ENCODE measurements at regions not wholly inside any gene's neighbourhood (a gene's known extent, or its start where the extent isn't known, plus 50 kb on each side); places are given as distances from the start of the nearest gene placed in this dataset.

GRCh38 chr6:160911949-160912348, 79.6 kb upstream of the MAP3K4 start:
- no peak for DNase-seq

DNA sequence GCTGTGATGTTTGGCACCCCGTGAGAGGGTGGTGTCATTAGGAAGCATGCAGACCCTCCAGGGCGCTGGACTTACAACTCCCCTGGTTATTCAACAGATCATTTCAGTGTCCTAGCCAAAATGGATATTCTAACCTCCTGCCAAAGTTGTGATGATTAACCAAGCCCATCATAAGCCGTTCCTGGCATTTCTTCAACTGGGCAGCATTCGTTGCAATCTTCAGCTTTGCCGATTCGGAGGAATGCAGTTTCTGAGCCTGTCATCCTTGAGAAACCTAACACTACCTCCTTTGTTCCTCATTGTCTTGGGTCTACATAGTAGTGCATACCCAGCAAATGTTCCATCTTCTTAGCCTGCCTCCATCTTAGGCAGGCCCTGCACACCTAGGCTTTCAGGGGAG, 79.2 kb upstream of the MAP3K4 start:
- no peak for DNase-seq

DNA sequence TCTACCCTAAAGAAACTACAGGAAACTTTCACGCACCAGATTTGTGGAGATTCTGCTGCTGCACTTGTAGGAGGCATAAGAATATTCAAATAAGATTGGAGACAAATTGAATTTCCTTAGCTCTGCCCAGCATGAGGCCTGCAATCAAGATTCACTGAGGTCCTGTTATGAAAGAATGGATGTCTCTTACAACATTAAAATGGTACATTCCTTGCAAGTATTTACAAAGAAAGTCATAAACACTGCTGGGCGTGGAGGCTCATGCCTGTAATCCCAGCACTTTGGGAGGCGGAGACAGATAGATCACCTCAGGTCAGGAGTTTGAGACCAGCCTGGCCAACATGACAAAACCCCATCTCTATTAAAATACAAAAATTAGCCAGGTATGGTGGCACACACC, 74.0 kb upstream of the MAP3K4 start:
- no peak for DNase-seq

DNA sequence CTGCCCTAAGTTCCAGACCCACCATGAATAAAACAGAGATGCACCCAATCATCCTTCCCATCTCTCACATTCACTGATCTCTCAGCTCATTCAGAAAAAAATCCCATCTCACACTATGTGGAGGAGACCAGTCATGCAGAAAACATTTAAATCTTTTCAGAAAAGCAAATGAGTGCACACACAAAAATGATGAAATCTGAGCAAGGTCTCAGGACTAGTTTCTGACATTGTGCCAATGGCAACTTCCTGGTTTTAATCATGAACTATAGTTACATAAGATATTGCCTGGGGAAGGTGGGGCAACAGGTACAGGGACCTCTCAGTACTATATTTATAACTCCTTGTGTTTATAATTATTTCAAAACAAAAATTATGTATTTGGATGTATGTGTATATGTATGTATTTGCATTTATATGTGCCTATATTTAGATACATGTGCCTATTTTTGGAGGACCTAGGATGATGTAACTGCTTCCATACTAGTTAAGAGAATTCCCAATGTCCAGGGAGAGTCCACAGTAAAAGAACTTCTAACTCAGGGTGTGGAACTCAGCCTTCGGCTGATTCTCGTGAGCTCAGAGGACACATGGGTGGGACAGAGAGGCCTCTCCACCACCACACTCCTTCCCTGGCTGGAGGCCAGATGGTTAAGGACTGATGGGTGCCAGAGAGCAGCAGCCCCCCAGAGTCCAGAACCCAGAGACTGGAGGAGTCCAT, 71.7 kb upstream of the MAP3K4 start:
- peak; percentile 1 for DNase-seq

DNA sequence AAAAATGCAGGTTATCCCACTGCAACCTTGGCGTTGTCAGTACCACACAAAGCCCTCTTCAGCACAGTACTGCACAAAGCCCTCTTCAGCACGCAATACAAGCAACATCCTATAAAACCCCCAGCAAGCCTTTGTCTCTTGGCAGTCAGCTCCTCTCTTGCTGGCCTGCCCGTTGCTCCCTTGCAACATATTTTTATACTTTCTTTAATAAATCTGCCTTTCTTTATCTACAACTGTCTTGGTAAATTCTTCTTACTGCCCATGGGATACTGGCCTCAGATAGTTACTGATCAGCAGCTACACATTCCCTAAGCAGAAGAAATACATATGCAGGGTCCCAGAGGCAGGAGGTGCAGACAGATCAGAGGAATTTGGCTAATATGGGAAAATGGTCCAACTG, 70.5 kb upstream of the MAP3K4 start:
- no peak for DNase-seq

- no peak for DNase-seq
These were observed 65.0 kb upstream of the MAP3K4 start for GRCh38 chr6:160926281-160927276.

DNA sequence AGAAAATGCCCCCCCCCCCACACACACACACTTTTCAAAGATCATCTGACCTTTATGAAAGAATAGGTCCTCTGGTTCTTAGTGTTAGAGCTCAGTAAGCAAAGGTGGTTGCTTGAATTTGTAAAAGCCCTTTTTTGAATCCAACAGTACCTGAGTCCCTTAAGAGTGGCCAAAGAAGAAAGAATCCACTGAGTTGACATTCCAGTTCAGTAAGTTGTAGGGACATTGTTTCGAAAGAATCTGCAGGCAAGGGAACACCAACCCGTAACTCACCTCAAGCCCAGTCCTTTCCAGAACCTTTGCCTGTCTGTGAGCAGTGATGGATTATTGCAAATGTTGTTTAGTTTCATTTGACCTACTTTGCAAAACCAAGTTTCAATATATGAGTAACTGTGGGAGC, 64.2 kb upstream of the MAP3K4 start:
- no peak for DNase-seq

DNA sequence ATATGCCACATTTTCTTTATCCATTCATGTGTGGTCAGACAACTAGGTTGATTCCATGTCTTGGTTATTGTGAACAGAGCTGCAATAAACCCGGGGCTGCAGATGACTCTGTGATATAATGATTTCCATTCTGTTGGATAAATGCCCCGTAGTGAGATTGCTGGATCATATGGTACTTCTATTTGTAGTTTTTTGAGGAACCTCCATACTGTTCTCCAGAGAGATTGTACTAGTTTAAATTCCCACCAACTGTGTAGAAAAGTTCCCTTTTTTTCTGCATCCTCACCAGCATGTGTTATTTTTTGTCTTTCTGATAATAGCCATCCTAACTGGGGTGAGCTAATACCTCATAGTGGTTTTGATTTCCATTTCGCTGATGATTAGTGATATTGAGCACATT, 62.2 kb upstream of the MAP3K4 start:
- peak; percentile 3 for DNase-seq

DNA sequence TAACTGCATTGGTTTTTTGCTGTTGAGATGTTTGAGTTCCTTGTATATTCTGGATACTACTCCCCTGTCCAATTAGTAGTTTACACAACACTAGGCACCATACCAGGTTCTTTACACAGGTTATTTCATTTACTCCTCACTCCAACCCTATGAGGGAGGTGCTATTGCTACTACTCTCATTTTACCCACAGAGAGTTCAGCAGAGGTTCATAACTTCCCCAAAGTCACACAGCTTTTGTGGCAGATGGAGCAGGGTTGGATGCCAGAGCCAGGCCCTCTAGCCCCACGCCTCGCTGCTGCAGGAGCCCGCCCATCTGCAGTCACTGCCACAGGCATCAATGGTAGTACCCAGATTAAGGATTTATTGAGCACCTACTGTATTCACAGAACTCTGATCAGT, 61.7 kb upstream of the MAP3K4 start:
- DNase-seq, result no peak

GRCh38 chr6:160930547-160931377, 60.8 kb upstream of the MAP3K4 start:
- peak; percentile 77 for DNase-seq

DNA sequence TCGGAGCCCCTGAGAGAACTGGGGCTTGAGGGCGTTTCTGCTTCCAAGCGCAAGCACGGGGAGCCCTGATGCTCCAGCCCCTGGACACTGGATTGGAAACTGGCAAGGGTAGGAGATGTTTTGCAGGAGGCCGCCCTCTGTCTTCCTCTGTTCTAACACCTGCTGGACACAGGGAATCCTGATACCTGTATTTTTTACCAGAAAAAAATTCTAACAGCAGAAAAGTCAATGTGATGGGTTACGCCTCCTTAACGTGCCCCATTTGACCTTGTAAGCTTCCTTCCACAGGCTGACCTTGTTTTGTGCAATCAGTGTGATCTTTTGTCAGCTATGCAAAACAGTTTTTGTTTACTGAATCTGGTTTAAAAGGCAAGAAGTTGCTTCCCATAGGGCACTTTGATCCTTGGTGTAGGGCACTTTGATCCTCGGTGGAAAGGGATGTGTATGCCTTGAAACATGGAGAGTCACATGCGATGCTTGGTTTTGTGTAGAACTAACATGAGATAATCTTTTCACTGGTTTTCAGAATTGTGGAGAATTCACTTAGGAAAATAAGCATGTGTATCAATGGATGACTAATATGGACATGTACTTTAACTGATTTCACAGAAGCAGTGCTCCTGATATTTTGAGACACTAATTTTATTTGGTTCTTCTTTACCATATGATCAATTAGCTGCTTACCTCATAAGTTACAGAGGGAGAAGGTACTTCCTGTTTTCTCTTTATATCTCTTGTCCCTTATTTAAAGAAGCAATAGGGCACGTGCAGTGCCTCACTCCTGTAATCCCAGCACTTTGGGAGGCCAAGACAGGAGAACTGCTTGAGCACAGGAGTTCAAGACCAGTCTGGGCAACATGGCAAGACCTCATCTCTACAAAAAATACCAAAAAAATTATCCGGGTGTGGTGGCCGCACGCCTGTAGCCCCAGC, 59.9 kb upstream of the MAP3K4 start:
- peak; percentile 16 for DNase-seq

- no peak for DNase-seq
These were observed 58.3 kb upstream of the MAP3K4 start for GRCh38 chr6:160933256-160933655.

DNA sequence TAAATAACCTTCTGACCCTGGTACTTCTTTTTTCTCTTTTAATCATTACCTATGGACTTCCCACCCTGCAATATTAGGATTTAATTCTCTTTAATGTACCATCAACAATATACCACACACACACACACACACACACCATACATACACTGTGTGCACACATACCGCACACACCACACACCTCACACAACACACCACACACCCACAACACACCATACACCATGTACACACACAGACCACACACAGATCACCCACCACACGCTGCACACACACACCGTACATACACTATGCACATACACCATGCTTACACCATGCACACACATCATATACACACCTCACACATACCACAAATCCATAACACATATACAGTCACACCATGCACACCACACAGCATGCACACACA, 57.4 kb upstream of the MAP3K4 start:
- no peak for DNase-seq

DNA sequence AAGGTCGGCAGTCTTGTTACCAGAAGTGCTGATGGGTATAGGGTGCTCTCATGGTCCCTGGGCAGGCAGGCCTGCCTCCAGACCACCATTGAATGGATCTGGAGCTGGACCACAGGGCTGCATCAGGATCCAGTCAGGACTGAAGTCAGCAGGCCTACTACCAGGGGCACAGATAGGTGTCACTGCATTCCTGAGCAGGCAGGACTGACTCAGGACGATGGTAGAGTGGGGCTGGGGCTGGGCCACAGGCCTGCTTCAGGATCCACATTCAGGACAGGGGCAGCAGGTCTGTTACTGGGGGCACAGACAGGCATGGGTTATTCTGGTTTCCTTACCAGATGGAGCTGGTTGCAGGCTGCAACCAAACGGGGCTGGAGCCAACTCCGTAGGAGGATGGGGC, 51.4 kb upstream of the MAP3K4 start:
- no peak for DNase-seq

All from suppressor macrophage treated with lipopolysaccharide for 4 hours (primary cell).